ENCODE measurements at regions not wholly inside any gene's neighbourhood (a gene's known extent, or its start where the extent isn't known, plus 50 kb on each side); places are given as distances from the start of the nearest gene placed in this dataset.
"Not testable (repeated sequence)": the region's sequence is repeated elsewhere in the genome, so short reads cannot be mapped to it uniquely, and the experiment has no call there.

DNA sequence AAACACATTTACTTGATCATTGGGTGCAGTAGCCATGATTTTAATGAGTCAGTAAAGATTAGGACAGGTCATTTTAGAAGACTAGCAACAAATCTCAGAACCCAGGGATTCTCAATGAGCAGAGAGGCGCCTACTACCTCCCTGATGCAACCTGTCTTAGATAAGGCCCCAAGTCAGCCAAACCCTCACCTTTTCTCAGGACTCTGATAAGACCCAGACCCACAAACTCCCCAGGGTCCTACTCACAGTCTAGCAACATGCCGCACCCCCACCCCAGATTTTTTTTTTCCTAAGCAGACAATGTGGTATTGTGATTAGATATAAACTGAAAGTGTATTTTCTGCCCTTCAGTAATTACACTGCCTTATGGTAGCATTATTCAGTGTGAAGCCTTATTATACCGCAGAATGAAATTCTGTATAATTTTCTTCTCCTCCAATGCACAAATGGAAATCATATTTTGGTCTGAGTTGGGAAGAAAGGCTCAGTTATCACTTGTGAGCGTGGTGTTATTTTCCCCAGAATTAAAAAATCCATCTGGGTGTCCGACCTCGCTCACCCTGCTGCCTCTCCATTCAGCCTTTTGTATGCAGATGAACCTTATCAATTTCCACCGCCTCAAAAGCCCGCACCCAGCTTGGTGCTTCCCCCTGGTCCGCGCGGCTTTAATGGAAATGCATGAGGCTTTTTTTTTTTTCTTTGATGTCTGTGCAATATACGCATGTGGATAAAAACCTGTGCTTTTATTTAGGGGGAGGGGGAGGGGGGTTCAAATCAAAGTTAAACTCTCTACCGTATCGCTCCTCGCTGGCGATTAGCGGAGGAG, 122.0 kb upstream of the SOX14 start:
- no peak for DNase-seq

DNA sequence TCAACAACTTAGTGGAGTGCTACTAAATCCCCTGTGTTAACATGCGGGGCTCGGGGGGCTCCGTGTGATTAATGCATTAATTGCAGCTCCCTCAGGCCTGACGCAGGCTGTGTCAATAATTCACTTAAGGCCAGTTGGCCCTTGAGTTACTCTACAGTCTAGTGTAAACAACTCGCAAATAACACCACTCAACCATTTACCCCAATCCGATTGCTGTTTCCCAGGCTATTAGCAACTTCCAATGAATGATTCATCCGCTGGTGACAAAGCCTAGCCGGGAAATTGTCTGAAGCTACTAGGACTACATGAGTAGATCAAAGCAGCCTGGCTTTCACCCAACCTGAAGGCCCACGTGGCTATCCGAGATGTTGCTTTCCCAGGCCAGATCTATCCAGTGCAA, 121.3 kb upstream of the SOX14 start:
- DNase-seq, result no peak

GRCh38 chr3:137647179-137647578, 116.9 kb upstream of the SOX14 start:
- no peak for DNase-seq

DNA sequence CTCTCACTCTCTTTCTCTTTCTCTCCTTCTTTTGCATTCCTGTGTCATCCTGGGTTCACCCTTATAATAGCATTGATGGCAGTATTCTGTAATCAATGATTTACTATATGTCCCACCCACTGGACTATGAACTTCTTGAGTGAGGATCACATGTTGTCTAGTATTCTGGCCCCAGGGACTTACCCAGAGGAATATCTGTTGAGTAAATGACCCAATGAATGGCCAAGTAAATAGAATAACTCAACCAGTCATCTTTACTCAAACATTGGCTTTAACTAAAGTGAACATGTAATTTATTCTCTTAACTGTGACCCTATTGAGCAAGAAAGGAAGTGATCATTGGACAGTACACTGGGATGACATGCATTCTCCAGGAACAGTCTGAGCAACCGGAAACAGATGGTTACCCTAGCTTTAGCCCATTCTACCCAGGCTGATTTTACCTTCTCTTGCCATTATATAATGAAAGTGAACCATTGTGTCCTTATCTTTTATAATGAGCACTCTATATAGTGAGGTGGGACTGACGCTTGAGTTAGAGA, 94.5 kb upstream of the SOX14 start:
- DNase-seq, result no peak

GRCh38 chr3:137687181-137687879, 76.8 kb upstream of the SOX14 start:
- no peak for DNase-seq

GRCh38 chr3:137692803-137693431, 71.2 kb upstream of the SOX14 start:
- no peak for DNase-seq

- DNase-seq, result no peak
Measured at GRCh38 chr3:137693791-137694190, 70.3 kb upstream of the SOX14 start.

- DNase-seq, result no peak
Measured at GRCh38 chr3:137694836-137695235, 69.3 kb upstream of the SOX14 start.

- DNase-seq, result no peak
Measured at GRCh38 chr3:137695351-137695750, 68.8 kb upstream of the SOX14 start.

DNA sequence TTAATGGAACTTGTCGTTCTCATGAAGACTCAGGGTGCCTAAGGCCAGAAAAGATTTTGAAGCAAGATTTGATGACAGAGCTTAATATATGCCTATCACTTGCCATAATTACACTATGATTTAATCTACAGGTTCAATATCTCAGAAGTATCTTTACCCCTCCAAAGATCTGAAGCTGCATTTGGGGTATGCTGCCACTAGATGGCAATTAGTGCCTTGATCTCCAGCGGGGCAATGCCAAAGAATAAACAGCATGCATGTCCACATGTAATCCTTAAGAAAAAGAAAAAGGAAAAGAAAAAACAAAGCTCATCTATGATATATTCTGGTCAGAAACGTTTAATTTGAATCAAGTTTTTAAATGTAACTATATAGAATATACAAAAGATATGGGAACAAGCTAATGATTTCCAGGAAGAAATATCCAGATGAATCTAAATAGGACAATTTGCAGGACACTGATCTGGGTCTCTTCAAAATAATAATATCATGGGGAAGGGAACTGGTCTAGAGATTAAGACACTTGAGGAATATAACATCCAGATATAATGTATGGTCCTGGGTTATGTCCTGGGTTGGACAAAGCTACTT, 55.0 kb upstream of the SOX14 start:
- DNase-seq, result no peak

DNA sequence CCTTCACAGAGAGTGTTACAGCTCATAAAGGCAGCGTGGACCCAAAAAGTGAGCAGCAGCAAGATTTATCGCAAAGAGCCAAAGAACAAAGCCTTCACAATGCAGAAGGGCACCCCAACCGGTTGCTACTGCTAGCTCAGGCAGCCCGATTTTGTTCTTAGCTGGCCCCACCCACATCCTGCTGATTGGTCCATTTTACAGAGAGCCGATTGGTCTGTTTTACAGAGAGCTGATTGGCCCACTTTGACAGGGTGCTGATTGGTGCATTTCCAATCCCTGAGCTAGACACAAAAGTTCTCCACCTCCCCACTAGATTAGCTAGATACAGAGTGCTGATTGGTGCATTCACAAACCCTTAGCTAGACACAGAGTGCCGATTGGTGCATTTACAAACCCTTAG, 50.1 kb upstream of the SOX14 start:
- not testable (repeated sequence) for DNase-seq
